Fibroblast of skin of scalp (primary cell): ENCODE measurements at regions not wholly inside any gene's neighbourhood (a gene's known extent, or its start where the extent isn't known, plus 50 kb on each side); places are given as distances from the start of the nearest gene placed in this dataset.
"Not testable (repeated sequence)": the region's sequence is repeated elsewhere in the genome, so short reads cannot be mapped to it uniquely, and the experiment has no call there.

Experiments used
- DNase-seq: peaks from one replicate; pipeline ENCODE4 v3.0.0-alpha.2; 2013

- DNase-seq, result no peak
Observed at GRCh38 chr11:130679247-130679646, 230.8 kb downstream of the ADAMTS15 start.

- not testable (repeated sequence) for DNase-seq
Observed at GRCh38 chr11:130682471-130682870, 233.8 kb downstream of the SNX19 start.

DNA sequence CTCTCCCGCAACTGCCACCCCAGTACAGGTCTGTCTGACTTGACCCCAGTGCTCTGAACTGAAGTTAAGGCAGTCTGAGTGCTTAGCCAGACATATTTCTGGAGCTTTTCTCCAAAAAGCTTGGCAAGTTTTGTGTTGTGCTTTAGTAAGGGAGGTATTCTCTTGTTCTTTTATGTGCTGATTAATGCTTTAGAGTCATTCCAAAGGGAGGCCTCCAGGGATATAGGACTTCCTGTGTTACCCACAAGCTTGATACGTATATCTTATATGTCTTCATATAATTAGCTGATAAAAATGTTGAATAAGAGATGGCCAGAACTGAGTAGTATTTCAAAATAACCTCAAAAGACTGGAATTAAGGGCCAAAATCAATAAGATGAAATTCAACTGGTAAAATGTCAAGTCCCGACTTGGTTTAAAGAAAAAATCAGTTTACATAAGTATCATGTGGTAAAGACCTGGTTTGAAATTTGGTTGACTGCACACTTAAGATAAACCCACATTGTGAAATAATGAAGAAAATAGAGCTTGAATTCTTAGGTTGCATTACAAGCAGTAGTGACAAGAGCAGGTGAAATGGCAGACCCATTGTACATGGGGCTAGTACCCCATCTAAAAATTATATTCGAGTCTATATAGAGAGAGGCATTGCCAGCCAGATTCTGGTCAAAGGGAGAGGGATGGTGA is 226.9 kb downstream of the SNX19 start:
- peak; percentile 61 for DNase-seq

DNA sequence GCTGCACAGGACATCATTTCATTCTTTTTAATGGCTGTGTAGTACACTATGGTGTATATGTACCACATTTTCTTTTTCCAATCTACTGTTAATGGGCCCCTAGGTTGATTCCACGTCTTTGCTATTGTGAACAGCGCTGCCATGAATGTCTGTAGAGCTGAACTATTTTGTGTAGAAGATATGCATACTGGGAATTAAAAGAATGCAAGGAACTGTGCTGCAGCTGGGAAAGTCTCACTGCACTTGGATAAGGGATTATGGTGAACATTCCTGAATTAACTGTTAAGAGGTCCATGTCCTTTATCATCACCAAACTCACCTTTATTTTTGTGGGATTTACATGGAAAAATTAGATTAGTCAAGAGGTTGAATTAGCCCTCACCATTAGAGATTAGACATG is 224.7 kb downstream of the SNX19 start:
- peak; percentile 44 for DNase-seq

DNA sequence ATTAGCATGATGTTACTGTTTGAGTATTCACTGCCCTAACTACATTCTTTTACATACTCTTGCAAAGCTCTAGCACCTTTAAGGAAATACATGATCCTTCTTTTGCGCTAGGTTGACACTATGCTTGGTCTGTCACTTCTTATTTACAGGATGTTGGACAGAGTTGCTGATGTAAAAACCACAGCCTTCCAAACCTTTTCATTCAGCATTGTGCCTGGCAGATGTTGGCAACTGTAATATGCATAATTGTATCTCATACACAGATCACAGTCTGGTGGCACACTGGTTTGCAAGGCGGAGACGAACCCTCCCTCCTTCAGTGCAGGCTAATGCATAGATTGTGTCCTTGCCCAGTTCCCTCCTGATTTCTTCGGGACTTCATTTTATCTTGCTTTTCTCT is 224.1 kb downstream of the SNX19 start:
- no peak for DNase-seq

DNA sequence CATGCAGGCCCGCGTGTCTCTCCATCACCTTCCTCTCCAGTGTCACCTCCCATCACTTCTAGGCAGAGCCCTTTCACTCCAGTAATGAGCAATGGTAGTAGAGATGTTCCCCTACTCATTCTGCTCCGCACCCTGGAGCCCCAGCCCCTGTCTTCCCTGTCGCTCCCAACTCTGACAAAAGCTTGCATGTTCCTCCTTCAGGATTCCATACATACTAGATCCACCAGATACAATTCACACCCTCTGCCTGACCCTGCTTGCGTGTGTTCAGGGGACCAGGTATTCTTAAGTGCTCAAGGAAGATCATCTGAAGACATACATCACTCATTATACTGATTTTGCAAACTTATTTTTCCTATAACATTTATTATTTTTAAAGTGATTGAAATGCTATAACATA is 222.7 kb downstream of the SNX19 start:
- no peak for DNase-seq

DNA sequence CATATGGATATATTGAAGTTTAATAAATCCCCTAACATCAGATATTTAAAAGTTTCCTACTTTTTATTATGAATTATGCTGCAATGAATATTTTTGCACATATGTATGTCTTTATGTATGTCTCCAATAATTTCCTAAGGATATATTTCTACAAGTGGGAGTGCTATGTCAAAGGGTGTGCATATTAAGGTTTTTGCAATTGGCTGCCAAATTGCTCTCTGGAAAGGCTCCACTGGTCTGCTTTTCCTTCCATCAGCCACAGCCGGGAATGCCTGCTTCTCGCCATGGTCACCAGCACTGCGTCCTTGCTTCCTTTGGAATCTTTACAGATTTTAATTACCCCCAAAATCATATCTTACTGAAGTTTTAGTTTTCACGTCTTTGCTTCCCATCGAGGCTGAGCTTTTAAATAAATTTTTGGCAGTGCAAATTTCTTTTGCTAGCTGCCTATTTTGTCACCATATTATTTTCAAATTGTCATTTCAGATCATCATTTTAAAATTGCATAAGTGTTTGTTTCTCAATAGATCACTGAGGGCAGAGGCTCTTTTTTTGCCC is 221.7 kb downstream of the SNX19 start:
- no peak for DNase-seq

GRCh38 chr11:130698174-130698573 is 218.1 kb downstream of the SNX19 start:
- DNase-seq, result no peak

DNA sequence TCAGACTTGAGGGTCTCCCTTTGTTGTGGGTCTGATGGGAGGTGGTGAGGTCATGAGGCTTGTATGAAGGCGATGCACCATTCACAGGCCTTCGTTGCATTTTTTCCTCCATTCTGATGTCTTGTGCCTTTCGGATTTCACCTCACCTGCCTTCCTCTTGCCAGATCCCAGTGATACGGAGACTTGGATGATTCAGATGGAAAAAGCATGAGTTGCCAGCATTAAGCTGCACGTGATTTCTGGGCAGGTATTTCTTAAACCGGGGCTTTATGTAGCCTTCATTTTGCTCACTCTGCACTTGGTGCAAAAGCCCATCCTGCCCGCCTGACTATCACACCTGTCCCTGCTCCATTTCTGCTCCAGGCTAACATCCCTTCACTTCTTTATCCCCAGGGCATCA is 216.7 kb downstream of the SNX19 start:
- no peak for DNase-seq

GRCh38 chr11:130700092-130700491 is 216.2 kb downstream of the SNX19 start:
- no peak for DNase-seq

GRCh38 chr11:130703489-130704190 is 212.6 kb downstream of the SNX19 start:
- DNase-seq, result no peak

- DNase-seq, result peak; percentile 45
Observed at GRCh38 chr11:130705670-130706421, 210.4 kb downstream of the SNX19 start.

DNA sequence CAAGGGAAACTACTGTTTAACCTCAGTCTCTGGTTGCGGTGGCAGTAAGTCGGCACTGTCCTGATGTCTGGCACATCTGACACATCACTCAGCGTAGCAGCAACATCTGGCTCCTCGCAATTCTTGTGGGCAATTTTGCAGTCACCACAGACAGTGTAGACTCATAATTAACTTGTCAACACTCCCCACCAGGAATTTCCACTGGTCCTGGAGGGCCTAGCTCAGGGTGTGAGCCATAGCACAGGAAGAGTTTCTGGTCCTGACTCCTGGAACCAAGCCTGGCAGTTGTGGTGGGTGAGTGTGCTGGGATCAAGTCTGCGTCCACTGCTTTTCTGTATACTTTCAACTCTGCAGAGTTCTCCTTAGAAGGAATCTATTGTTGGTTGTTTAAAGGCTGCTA is 209.7 kb downstream of the SNX19 start:
- peak; percentile 96 for DNase-seq

- no peak for DNase-seq
Observed at GRCh38 chr11:130707217-130707616, 209.1 kb downstream of the SNX19 start.

DNA sequence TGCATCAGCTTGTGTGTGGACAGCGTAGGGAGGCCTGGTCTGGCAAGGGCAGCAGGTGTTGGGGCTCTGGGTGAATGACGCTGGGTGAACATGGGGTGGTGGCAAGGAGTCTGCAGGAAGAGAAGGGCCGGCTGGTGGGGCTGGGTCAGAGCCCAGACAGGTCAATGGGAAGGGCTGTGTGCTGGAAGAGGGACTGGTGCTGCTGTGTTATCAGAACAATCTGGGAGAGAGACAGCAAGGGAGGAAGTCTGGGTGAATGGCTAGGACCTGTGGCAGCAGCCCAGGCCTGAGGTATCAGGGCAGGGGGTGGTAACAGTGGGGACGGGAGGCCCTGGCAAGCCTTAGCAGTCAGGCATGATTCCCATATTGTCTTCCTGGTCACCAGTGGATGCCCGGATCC is 206.7 kb downstream of the SNX19 start:
- no peak for DNase-seq

- DNase-seq, result no peak
Observed at GRCh38 chr11:130710021-130710420, 206.3 kb downstream of the SNX19 start.

DNA sequence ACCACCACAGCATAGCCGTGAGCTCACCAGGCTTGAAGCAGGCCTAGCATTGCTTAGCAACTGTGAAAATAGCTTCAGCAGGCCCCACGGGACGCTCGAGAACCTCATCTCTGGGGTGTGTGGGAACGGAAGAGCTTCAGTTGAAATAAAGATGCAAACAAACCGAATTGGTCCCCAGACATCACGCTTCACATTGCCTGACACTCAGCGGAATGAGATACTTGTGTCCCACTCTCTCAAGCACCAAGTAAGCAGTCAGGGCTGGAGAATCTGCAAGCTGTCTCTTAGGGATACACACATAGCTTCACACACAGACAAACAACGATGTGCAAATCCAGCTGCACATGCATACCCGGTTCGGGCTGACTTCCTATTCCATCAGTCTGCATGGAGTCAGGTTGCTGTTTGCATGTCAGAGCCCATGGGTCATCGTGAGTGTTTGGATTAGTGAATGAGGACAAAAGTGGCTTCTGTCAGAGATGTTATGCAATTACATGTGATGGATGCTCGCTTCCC is 205.7 kb downstream of the SNX19 start:
- DNase-seq, result peak; percentile 27

DNA sequence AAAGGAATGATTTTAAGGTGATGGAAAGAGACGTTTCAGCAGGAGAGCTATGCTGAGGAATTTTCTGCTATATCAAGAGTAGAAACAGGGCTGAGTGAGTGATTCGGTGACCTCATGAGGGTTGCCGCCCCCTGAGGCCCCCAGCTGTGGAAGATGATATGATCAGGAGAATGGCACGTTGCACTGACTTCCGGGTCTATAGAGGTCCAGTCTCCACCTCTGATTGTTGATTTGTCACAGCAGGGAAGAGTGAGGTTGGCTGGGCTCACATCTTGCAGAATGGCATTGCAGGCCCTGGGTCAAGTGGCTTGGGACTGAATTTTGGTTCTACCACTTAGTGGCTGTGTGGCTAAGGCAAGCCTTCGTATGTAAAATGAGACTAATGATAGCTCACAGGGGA is 205.1 kb downstream of the SNX19 start:
- DNase-seq, result peak; percentile 54

- no peak for DNase-seq
Observed at GRCh38 chr11:130712480-130712879, 203.8 kb downstream of the SNX19 start.

DNA sequence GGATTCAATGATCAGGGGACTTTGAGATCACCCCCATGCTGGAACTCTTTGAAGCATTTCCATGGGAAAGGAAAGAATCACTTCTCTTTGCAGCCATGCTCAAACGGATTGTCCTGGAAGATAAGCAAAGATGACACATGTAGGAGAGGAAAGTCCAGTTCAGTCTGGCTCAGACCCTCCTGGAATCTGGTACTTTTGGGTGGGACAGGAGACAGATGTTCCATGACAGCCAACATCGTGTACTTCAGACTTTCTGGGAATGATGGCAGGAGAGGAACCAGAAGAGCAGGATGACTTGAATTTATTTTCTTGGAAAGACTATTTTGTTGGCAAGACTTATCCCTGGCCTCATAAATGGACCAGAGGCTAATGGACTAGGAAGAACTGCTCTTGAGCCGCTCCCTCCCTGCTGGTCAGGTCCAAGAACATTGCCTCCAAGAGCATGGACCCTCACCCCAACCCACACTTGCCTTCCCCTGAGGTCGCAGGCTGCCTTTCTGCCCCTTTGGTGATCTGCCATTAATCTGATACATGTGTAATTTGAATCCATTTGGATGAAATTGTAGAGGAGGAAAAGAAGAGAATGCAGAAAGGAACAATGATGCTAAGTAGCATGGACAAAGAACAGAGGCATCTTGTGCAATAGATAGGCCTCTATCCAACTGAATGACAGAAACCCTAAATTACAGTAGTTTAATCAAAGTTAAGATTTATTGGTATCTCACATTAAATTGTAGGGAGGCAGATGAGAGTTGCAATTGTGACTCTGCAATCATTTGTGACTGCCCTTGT is 201.0 kb downstream of the SNX19 start:
- DNase-seq, result no peak

- DNase-seq, result no peak
Observed at GRCh38 chr11:130715877-130716220, 200.4 kb downstream of the SNX19 start.

- DNase-seq, result peak; percentile 26
Observed at GRCh38 chr11:130718120-130718519, 198.2 kb downstream of the SNX19 start.
